GM19351 (cell line): ENCODE measurements at regions not wholly inside any gene's neighbourhood (a gene's known extent, or its start where the extent isn't known, plus 50 kb on each side); places are given as distances from the start of the nearest gene placed in this dataset.

ENCODE experiments used
- ATAC-seq: cut with Tn5 transposase; IDR thresholded peaks from one replicate; pipeline ENCODE4 v1.9.1; 2021; ENCODE audit warnings: mild to moderate bottlenecking, moderate library complexity; ENCODE audit not compliant: unreplicated experiment

GRCh38 chr5:52491818-52492217, 295.9 kb upstream of the ITGA1 start:
- no peak for ATAC-seq

GRCh38 chr5:52497133-52497693, 290.5 kb upstream of the ITGA1 start:
- no peak for ATAC-seq

GRCh38 chr5:52498607-52499006, 289.1 kb upstream of the ITGA1 start:
- no peak for ATAC-seq

- no peak for ATAC-seq
Observed at GRCh38 chr5:52502460-52502999, 285.2 kb upstream of the ITGA1 start.

GRCh38 chr5:52504584-52505240, 283.0 kb upstream of the ITGA1 start:
- no peak for ATAC-seq

GRCh38 chr5:52517667-52518066, 270.0 kb upstream of the ITGA1 start:
- no peak for ATAC-seq

GRCh38 chr5:52520171-52520570, 267.5 kb upstream of the ITGA1 start:
- no peak for ATAC-seq

- no peak for ATAC-seq
Observed at GRCh38 chr5:52521236-52521635, 266.5 kb upstream of the ITGA1 start.

- no peak for ATAC-seq
Observed at GRCh38 chr5:52523701-52524100, 264.0 kb upstream of the ITGA1 start.

GRCh38 chr5:52531105-52531504, 256.6 kb upstream of the ITGA1 start:
- ATAC-seq = no peak

- no peak for ATAC-seq
Observed at GRCh38 chr5:52543594-52543993, 244.1 kb upstream of the ITGA1 start.

GRCh38 chr5:52544738-52545137, 243.0 kb upstream of the ITGA1 start:
- ATAC-seq = no peak

GRCh38 chr5:52554293-52554692, 233.4 kb upstream of the ITGA1 start:
- no peak for ATAC-seq

- peak; percentile 45 for ATAC-seq
Observed at GRCh38 chr5:52560366-52560765, 227.3 kb upstream of the ITGA1 start.

- no peak for ATAC-seq
Observed at GRCh38 chr5:52562473-52562872, 225.2 kb upstream of the ITGA1 start.

GRCh38 chr5:52564587-52564986, 223.1 kb upstream of the ITGA1 start:
- ATAC-seq = no peak

GRCh38 chr5:52577546-52577945, 210.2 kb upstream of the ITGA1 start:
- ATAC-seq = no peak

- no peak for ATAC-seq
Observed at GRCh38 chr5:52579391-52579790, 208.3 kb upstream of the ITGA1 start.

- ATAC-seq = no peak
Observed at GRCh38 chr5:52580921-52581320, 206.8 kb upstream of the ITGA1 start.

- no peak for ATAC-seq
Observed at GRCh38 chr5:52582313-52582712, 205.4 kb upstream of the ITGA1 start.

GRCh38 chr5:52587131-52587530, 200.6 kb upstream of the ITGA1 start:
- ATAC-seq = no peak

GRCh38 chr5:52597625-52598024, 190.1 kb upstream of the ITGA1 start:
- no peak for ATAC-seq

GRCh38 chr5:52598968-52599367, 188.7 kb upstream of the ITGA1 start:
- no peak for ATAC-seq
